Fibroblast of lung (primary cell): ENCODE measurements at regions not wholly inside any gene's neighbourhood (a gene's known extent, or its start where the extent isn't known, plus 50 kb on each side); places are given as distances from the start of the nearest gene placed in this dataset.

Source experiments
- DNase-seq, 2 donors: peaks; one replicate each; pipeline versions ENCODE4 v3.0.0 to v3.0.0-alpha.2; 2010; ENCODE audit warnings: low read depth in 2 of 2
- H2AFZ ChIP-seq: 2 replicates; pipeline ENCODE4 v1.5.1; 2012; ENCODE audit warnings: low read length, control low read depth, inconsistent platforms
- H3K27ac ChIP-seq: 2 replicates; pipeline ENCODE4 v1.5.1; 2011; ENCODE audit warnings: low read length, control low read depth; ENCODE audit not compliant: insufficient read depth
- H3K27me3 ChIP-seq: 2 replicates; pipeline ENCODE4 v1.5.1; 2011; ENCODE audit warnings: mild to moderate bottlenecking, low read length; ENCODE audit not compliant: control insufficient read depth, insufficient read depth
- H3K36me3 ChIP-seq: 2 replicates; pipeline ENCODE4 v1.5.1; 2011; ENCODE audit warnings: low read length; ENCODE audit not compliant: control insufficient read depth, insufficient read depth
- H3K4me1 ChIP-seq: 2 replicates; pipeline ENCODE4 v1.5.1; 2011; ENCODE audit warnings: low read length; ENCODE audit not compliant: control insufficient read depth, insufficient read depth; ENCODE audit errors: extremely low read depth
- H3K4me2 ChIP-seq: 2 replicates; pipeline ENCODE4 v1.5.1; 2011; ENCODE audit warnings: low read length, control low read depth; ENCODE audit not compliant: insufficient read depth; ENCODE audit errors: extremely low read depth
- H3K4me3 ChIP-seq, 4 experiments: fragments of 200-600 bp in 1 of 4; sonication (generic) in 1 of 4; replicated peaks in 1 of 4; 2 replicates each; pipeline ENCODE4 v1.5.1; 2011 to 2016; ENCODE audit warnings: low read length in 4 of 4, low read depth in 3 of 4, mild to moderate bottlenecking in 3 of 4, control low read depth in 2 of 4, inconsistent platforms in 1 of 4, mixed read lengths in 1 of 4; ENCODE audit not compliant: insufficient read depth in 1 of 4; ENCODE audit errors: control extremely low read depth in 1 of 4
- H3K79me2 ChIP-seq: 2 replicates; pipeline ENCODE4 v1.5.1; 2012; ENCODE audit warnings: mild to moderate bottlenecking, low read length, inconsistent platforms; ENCODE audit not compliant: control insufficient read depth, insufficient read depth
- H3K9ac ChIP-seq: 2 replicates; pipeline ENCODE4 v1.5.1; 2011; ENCODE audit warnings: mild to moderate bottlenecking, low read length, control low read depth; ENCODE audit not compliant: insufficient read depth
- H3K9me3 ChIP-seq: 2 replicates; pipeline ENCODE4 v1.5.1; 2012; ENCODE audit warnings: low read depth, low read length; ENCODE audit not compliant: control insufficient read depth, insufficient read depth
- H4K20me1 ChIP-seq: 2 replicates; pipeline ENCODE4 v1.5.1; 2011; ENCODE audit warnings: low read length; ENCODE audit not compliant: control insufficient read depth, insufficient read depth; ENCODE audit errors: extremely low read depth
- EZH2 ChIP-seq: IDR thresholded peaks from 2 replicates; pipeline ENCODE4 v1.5.1; 2012; ENCODE audit warnings: low read length, control low read depth, mild to moderate bottlenecking; ENCODE audit errors: missing control alignments
- TF ChIP-seq, protein P1 (sequence below), 2 donors: IDR thresholded peaks in 1 of 2; conservative IDR thresholded peaks in 1 of 2; 1 replicate in 1 of 2; 2 replicates in 1 of 2; pipeline ENCODE4 v1.5.1; 2011 to 2012; ENCODE audit warnings: low read length in 2 of 2, control low read depth in 1 of 2, inconsistent platforms in 1 of 2, low read depth in 1 of 2, mild to moderate bottlenecking in 1 of 2

GRCh38 chr1:163614361-163614760 is 292.6 kb downstream of the NUF2 start:
- no peak overlapping the region for H3K4me3 ChIP-seq
- H3K36me3 ChIP-seq = no peaks in the 10 kb centered on the region
- no peaks in the 10 kb centered on the region for H3K79me2 ChIP-seq
- no peaks in the 10 kb centered on the region for H4K20me1 ChIP-seq
- H3K9me3 ChIP-seq = no peaks in the 10 kb centered on the region
- no peaks in the 10 kb centered on the region for H3K27me3 ChIP-seq
- H3K27ac ChIP-seq = no peak overlapping the region
- TF ChIP-seq EZH2 = no peak
- TF ChIP-seq, protein P1, sequence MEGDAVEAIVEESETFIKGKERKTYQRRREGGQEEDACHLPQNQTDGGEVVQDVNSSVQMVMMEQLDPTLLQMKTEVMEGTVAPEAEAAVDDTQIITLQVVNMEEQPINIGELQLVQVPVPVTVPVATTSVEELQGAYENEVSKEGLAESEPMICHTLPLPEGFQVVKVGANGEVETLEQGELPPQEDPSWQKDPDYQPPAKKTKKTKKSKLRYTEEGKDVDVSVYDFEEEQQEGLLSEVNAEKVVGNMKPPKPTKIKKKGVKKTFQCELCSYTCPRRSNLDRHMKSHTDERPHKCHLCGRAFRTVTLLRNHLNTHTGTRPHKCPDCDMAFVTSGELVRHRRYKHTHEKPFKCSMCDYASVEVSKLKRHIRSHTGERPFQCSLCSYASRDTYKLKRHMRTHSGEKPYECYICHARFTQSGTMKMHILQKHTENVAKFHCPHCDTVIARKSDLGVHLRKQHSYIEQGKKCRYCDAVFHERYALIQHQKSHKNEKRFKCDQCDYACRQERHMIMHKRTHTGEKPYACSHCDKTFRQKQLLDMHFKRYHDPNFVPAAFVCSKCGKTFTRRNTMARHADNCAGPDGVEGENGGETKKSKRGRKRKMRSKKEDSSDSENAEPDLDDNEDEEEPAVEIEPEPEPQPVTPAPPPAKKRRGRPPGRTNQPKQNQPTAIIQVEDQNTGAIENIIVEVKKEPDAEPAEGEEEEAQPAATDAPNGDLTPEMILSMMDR (conservative IDR thresholded peaks at IDR 0.05 in 1 of 2, IDR thresholded peaks at IDR 0.05 in 1 of 2; ENCODE audit: low read depth in 1 of 2, low read length in 2 of 2) = no peak
- no peak overlapping the region for H2AFZ ChIP-seq
- no peak overlapping the region for H3K9ac ChIP-seq
- no peak overlapping the region for H3K4me2 ChIP-seq
- H3K4me1 ChIP-seq = no peaks in the 10 kb centered on the region
- no peak for DNase-seq

- no peak overlapping the region for H3K4me2 ChIP-seq
- H3K79me2 ChIP-seq = no peaks in the 10 kb centered on the region
- no peaks in the 10 kb centered on the region for H3K4me1 ChIP-seq
- no peaks in the 10 kb centered on the region for H3K9me3 ChIP-seq
- H2AFZ ChIP-seq = no peak overlapping the region
- no peak overlapping the region for H3K9ac ChIP-seq
- H3K27ac ChIP-seq = no peak overlapping the region
- TF ChIP-seq, protein P1 (conservative IDR thresholded peaks at IDR 0.05 in 1 of 2, IDR thresholded peaks at IDR 0.05 in 1 of 2; ENCODE audit: low read depth in 1 of 2, low read length in 2 of 2) = no peak
- TF ChIP-seq EZH2 = no peak
- H3K36me3 ChIP-seq = no peaks in the 10 kb centered on the region
- H3K4me3 ChIP-seq = no peak overlapping the region
- no peaks in the 10 kb centered on the region for H4K20me1 ChIP-seq
- DNase-seq = no peak
- no peaks in the 10 kb centered on the region for H3K27me3 ChIP-seq
Observed at GRCh38 chr1:163628034-163628773, 306.4 kb downstream of the NUF2 start.

GRCh38 chr1:163632269-163632668 is 310.5 kb downstream of the NUF2 start:
- Histone ChIP-seq H3K9me3 (no peaks in the 10 kb centered on the region), H3K4me3 (no peak overlapping the region), H2AFZ (no peak overlapping the region), H4K20me1 (no peaks in the 10 kb centered on the region), H3K27ac (no peak overlapping the region), H3K4me1 (no peaks in the 10 kb centered on the region), H3K4me2 (no peak overlapping the region), H3K27me3 (no peaks in the 10 kb centered on the region), H3K36me3 (no peaks in the 10 kb centered on the region), H3K79me2 (no peaks in the 10 kb centered on the region), H3K9ac (no peak overlapping the region)
- TF ChIP-seq, protein P1 (conservative IDR thresholded peaks at IDR 0.05 in 1 of 2, IDR thresholded peaks at IDR 0.05 in 1 of 2; ENCODE audit: low read depth in 1 of 2, low read length in 2 of 2) = no peak
- TF ChIP-seq EZH2 = no peak
- DNase-seq = no peak
